AML-193 (cell line): ENCODE measurements at regions not wholly inside any gene's neighbourhood (a gene's known extent, or its start where the extent isn't known, plus 50 kb on each side); places are given as distances from the start of the nearest gene placed in this dataset.
"Not testable (repeated sequence)": the region's sequence is repeated elsewhere in the genome, so short reads cannot be mapped to it uniquely, and the experiment has no call there.

ENCODE experiments used
- DNase-seq, 2 experiments: peaks; one replicate each; lab custom pipeline; 2025; lab: John Stamatoyannopoulos, UW

DNA sequence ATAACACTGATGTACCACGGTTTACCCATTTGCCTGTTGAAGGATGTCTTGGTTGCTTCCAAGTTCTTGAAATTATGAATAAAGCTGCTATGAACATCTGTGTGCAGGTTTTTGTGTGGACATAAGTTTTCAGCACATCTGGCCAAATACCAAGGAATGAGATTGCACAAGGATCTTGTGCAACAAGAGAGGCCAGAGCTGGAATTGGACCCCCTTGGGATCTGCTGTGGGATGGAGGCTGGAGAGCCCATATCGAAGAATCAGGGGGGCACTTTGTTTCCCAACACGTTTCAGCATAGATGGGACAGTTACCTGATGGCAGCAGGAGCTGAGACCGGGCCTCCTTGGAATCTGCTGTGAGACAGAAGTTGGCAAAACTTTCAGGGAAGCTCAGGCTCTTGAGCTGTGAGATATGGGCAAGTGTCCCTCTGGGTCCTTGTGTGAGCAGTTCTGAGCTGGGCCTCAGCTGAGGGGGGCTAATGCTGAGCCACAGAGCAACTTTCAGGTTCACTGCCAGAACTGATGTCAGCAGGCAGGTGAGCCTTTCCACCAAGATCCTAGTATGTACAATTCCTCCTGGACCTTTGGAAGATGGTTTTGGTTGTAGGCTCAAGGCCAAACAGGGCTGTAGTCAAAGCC lies 115.2 kb upstream of the RAB18 start:
- DNase-seq: no peak

DNA sequence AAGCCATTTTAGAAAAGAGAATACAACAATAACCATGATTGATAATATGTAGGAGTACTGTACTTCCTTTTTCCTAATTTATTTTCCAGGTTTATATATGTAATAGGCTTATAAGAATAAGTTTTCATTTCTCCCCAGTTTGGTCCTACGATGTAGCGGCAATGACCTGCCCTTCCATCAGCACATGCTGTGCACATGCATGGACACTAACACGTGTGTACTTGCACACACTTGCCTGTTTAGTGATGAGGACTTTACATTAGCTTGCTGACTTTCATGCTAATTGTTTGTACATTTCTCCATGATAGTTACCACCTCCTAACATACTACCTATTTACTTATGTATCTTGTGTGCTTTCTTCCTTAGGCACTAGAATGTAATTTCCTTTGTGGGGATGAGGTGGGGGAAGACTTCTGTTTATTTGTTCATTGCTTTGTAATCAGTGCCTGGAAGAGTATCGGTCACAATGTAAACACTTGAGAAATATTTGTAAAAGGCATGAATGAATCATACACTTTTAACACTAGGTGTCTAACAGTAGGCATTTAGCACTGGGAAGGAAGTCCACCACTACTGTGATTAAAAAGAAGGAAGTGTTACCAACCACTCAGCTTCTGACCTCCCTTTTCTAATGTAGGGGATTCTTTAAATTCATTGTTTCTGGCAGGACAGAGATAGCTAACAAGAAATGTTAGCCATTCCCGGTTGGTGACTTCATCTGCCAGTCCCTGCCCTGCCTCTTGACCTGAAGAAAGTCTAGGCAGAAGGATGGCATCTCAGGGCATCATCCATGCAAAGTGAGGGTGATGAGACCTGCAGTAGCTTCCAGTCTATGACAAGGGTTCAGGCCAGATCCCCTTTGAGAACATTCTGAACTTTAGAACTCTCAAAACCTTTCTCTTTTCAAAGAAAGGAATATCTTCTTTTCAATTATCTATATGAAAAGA lies 120.2 kb upstream of the RAB18 start:
- no peak for DNase-seq

DNA sequence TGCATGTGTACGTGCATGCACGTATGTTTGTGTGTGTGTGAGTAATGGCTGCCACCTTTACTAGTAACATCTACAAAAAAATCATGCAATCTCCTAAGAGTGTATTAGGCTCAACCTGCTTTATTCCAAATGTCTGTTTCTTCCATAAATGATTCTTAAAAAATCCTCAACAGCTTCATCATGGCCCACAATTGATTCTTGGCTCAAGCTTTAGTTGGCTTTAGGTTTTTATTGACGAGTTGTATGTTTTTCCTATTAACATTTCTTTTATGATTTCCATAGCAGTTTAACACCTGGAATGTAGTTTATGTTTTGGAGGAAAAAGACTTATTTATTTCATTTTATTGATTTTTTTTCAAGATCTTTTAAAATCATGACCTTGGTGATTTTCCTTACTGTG lies 121.9 kb upstream of the RAB18 start:
- DNase-seq: no peak

DNA sequence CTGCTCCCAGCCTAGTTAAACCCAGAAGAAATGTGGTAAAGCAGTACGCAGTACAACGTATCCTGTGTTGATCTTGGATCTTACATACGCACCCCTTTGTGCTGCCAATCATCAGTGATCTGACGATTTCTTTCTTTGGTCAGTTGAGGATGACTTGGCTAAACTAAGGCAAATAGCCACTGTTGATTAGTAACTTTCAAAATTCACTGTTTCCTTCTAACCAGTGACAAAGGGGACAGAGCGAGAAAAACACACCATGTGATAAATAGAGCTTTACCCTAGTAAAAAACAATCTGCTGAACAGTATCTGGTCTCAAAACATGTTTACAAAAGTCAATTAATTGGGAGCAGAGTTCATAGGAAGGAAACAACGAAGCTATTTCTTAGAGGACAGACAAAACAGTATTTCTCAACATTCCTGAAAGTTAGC lies 123.2 kb upstream of the RAB18 start:
- DNase-seq: no peak

DNA sequence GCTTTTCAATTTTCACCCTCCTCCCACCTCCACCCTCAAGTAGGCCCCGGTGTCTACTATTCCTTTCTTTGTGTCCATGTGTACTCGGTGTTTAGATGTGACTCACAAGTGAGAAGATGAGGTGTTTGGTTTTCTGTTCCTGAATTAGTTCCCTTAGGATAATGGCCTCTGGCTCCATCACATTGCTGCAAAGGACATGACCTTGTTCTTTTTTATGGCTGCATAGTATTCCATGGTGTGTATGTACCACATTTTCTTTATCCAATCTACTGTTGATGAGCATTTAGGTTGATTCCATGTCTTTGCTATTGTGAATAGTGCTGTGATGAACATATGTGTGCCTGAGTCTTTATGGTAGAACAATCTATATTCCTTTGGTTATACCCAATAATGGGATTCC lies 125.1 kb upstream of the RAB18 start:
- DNase-seq: not testable (repeated sequence)

DNA sequence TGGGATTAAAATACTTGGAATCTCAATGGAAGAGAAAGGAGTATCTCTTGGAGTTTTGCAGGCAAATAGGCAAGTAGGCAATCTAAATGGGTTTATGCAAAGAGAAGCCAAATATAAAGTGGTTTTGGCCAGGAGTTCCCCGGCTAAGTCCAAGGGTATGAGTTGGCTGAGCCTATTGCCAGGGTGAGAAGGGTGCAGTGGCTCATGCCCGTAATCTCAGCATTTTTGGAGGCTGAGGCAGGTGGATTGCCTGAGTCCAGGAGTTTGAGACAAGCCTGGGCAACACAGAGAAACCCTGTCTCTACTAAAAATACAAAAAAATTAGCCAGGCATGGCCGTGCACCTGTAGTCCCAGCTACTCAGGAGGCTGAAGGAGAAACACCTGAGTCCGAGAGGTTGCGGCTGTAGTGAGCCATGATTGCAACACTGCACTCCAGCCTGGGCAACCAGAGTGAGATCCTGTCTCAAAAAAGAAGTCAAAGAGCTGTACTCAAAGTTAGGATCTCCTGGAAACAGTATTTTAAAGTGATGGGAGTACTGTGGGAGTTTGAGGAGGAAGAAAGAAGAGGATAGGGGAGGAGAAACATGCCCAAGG lies 130.4 kb upstream of the RAB18 start:
- DNase-seq: no peak

DNA sequence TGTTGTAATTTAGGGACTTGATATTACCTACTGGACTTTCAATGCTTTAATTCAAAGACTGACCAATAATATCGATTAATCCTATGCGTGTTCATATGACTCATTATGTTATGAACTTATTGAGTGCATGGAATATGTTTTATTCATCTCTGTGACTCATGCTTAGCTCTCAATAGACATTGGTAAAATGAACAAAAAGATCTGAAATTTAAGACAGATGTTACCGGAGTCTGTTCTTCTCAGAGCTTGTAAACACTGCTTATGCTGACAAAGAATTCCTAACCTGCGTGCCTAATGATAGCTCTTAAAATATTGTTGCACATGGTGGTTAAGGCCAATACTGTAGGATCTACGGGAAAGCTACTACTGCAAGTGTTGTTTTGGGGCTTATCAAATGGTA lies 131.5 kb upstream of the ACBD5 start:
- DNase-seq: no peak

DNA sequence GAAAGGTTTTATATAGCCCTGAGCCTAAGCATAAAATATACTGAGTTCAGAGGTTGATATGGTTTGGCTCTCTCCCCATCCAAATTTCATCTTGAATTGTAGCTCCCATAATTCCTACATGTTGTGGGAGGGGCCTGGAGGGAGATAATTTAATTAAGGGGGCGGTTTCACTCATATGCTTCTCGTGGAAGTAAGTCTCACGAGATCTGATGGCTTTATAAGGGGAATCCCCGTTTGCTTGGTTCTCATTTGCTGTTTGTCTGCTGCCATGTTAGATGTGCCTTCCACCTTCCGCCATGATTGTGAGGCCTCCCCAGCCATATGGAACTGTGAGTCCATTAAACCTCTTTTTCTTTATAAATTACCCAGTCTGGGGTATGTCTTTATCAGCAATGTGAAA lies 130.8 kb upstream of the ACBD5 start:
- DNase-seq: not testable (repeated sequence)

DNA sequence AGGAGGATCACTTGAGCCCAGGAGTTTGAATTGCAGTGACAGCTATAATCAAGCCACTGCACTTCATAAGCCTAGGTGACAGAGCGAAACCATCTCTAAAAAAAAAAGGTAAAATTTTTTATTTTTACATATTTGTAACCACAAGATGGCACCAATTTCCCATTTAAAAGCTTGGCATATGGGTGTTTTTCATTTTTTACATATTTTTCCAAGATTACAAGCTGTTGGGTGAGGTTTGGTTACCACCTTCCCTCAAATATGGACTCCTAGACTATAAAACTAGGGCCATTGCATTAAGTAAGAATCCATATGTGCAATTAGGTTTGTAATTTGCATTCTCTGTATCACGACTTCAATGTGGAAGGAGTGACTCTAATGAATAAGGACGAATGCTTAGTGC lies 129.3 kb upstream of the ACBD5 start:
- peak; percentile 29 to 31 for DNase-seq

DNA sequence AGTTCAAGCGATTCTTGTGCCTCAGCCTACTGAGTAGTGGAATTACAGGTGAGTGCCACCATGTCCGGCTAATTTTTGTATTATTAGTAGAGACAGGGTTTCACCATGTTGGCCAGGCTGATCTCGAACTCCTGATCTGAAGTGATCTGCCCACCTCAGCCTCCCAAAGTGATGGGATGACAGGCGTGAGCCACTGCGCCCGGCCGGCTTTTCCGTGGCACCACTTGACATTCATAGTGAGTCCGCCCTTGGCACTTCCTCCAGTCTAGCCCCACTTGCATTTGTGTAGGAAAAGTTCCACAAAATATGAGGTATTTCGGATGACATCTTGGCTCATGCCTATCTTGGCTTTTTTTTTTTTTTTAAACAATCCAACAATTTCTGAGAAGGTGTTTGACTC lies 128.1 kb upstream of the ACBD5 start:
- DNase-seq: no peak

DNA sequence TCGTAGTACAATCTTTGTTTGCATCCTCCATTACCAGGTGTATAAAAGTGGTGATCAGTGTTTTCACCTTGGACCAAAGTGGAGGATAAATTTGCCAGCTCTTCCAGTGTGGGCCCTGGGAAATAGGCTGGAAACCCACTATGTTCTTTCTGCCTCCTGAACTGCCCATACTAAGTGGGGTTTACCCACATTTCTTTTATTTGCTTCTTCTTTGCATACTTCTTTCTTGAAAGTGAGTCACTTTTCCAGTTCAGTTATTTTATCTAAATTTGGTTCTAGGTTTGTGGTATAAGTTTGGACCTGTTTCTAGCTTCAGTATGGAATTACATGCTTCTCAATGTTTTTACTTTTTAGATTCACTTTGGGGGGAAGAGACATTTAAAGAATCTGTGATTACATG lies 126.2 kb upstream of the ACBD5 start:
- DNase-seq: no peak

DNA sequence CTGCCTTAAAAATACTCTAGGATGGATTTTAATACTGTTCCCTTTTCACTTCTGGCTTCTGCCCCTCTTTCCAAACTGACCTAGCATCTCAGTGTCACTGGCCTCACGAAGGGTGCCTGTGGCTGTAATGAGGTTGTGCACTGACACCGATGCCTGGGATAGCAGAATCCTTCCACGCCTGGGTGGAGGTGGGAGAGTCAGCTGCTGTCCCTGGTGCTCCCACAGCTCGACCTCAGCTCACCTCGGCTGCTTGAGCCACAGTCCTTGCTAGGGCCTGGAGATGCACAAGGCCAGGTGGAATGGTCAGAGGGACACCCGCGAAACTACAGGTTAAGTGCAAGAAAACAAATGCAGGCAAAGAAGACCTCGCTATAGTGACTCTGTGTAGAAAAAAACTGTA lies 123.4 kb upstream of the ACBD5 start:
- DNase-seq: no peak

DNA sequence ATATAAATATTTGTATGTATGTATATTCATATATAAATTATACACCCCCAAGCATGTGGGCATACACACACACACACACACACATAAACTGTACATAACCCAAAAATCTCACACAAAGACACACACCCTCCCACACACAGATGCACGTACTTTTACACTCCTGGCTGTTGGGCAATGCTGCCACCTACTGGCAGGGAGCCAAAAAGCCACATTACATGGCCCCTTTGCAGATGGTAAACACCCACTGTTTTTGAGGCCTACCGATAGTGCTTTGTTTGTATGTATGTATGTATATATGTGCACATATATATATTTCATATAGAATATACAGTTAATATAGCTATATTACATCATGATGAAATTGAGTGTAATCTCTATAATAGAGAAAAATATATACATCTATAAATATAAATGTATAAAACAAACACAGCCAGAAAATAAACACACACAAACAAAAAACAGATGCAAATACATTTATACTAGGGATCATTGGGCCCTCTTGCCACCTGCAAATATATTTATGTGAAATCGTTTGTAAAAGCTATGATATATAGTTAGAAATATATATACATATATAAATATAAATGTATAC lies 120.1 kb upstream of the ACBD5 start:
- DNase-seq: peak; percentile 58 to 66

DNA sequence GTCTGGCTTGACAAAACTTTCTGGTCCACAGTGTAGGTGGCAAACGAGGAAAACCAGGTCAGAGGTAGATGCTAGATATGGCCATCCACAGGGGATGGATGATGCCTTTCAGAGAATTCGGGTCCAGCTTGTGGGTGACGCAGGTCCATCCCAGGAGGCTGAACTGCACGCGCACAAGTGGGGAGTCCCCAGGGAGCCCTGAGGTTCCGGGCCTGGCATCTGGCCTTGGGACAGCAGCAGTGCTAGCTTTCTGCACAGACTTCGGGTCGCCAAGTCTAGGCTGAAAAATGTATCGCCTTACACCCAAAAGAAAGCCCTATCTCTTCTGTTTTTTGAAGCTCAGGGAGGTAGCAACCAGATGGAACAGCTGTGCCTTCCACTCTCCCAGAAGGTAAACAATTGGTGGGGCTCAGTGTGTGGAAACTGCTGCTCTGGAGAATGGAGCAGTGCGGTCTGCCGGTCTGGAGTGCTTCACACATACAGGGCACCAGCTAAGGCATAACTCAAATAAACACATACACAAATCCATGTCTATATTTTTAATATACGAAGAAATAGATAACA lies 119.3 kb upstream of the ACBD5 start:
- DNase-seq: no peak

DNA sequence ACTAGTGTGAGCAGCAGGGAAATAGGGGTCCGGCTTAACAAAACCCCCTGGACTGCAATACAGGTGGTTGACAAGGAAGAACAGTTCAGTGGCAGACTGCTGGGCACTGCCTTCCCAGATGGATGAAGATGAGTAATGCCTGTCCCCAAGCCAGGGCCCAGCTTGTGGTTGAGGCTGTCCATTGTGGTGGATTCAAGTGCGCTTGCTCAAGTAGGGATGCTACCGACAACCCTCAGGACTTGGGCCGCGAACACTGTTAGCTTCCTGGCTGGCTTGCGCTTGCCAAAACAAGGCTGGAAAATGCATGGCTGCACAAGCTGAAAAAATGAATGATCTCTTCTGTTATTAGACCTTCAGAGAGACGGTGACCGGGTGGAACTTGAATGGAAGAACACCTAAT lies 116.1 kb upstream of the ACBD5 start:
- DNase-seq: no peak

DNA sequence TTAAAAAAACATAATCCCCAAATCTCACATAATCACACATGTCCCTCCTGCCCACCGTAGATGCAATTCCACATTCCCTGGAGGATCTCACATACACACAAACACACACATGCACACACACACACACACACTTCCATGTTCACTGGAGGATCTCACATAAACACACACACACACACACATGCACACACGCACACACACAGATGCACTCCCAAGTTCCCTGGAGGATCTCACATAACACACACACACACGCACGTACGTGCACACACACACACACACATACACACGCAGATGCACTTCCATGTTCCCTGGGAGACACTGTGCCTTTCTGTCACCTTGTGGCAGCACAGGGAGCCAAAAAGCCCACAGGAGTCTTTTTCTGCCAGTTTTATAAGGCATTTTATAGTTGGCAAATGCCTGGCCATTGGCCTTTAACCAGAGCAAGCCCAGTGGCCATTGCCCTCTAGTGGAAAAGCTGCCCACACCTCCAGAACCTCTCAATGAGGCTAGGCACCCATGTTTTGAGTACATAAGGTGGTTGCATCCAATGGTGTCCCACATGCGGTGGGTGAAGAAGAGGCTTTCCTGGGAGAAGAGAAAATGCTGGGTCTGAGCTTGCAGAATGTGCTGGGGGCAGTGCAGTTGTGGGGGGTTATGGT lies 115.4 kb upstream of the ACBD5 start:
- no peak for DNase-seq

DNA sequence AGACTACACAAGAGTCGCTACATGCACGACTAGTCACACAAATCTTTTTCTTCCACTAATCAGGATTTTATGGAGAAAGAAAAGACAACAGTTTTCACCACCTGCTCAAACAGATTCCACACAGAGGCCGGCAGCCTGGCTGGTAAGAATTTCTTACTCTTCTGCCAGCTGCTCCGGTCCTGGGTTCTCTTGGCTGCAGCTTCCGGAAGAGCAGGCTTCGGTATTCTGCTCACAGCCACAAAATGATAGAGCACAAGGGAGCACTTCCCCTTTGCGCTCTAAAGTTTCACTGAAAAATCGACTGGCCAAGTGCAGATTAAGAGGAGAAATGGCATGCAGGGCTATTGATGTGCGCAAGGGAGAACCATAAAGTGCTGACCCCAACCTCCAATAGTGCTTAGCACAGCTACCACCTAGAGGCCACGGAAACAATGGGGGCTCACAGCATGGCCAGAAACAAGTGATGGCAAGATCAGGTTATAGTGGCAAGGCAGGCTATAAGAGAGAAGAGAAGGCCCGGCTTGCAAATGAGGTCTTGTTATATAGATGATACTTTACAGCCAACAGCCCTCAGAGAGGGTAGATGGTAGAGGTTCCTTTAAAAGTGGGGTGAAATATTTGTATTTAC lies 114.2 kb upstream of the ACBD5 start:
- DNase-seq: peak; percentile 35 to 61

DNA sequence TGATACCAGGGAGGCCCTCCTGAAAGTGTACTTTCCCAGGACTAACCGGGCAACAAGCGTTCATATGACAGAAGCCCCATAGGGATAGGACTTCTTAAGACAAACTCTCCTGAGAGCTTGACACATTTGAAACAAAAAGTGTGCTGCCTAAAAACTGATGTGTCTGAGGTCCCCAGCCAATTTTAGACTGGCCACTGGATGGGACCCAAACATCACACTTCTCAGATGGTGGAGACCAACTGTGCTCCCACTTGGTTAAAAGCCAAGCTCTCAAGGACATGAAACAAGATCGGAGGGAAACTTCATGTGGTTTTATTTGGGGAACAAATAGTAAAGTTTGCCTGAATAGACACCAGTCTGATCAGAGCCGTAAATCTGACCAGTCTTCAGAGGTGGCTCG lies 113.5 kb upstream of the ACBD5 start:
- not testable (repeated sequence) for DNase-seq

DNA sequence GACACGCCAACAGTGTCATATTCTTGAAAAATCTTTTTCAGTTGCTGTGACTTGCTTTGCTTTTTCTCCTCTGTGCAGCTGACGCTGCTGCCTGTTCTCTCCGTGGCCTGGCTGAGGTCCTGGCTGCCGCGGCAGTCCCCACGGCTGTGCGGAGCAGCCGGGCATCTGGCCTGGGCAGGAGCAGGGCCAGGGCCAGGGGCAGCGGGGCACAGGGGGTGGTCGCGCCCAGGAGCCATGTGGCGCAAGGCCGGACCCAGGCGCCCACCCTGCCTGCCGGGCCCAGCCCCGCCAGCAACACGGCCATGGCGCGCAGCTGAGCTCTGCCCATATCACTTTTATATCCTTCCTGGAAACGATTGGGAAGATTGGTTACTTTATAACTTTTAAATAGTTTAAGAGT lies 109.4 kb upstream of the ACBD5 start:
- DNase-seq: no peak

DNA sequence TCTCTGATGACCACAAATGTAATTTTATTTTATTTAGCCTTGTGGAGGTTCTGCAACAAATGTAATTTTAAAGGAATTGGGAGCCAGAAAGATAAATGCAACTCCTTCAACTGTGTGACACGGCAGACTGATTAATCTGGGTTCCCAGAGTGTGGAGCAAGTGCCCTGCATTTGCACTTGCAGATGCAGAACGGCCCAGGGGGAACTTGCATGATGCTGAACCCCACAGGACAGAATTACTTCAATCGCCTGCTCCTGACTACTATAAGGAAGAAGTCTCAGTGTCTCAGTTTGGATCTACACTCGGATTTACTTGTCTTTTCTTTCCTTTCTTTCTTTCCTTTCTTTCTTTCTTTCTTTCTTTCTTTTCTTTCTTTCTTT lies 107.2 kb upstream of the ACBD5 start:
- DNase-seq: not testable (repeated sequence)

DNA sequence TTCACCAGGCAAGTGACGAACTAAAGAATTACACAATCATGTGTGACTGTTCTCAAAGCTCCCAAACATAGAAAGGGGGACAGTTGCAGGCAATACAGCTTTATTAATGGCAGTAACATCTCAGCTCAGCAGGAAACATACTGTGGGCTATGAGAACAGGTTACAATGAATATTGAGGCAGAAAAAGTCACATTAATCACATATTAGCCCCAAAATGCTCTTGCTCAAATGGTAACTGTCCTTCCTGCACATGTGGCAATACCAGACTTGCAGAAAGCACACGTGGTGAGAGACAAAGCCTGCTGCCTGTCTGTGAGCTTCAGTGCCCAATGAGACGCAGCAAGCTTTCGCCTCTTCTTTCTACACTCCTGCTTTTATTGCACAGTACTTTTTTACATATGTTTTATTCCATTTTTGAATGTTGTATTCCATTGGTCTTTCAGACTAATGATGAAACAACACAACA lies 104.9 kb upstream of the ACBD5 start:
- peak; percentile 18 to 60 for DNase-seq
